Right lobe of liver (tissue), 6 donors: ENCODE measurements at regions not wholly inside any gene's neighbourhood (a gene's known extent, or its start where the extent isn't known, plus 50 kb on each side); places are given as distances from the start of the nearest gene placed in this dataset.

ENCODE experiments used
- ATAC-seq, 4 donors: fragments of 200-7000 bp; cut with Tn5 transposase; one replicate each; pipeline ENCODE4 v1.9.1; 2020; ENCODE audit warnings: mild to moderate bottlenecking in 4 of 4, moderate library complexity in 4 of 4
- DNase-seq, 3 donors: peaks; one replicate each; pipeline ENCODE4 v3.0.0-alpha.2; 2020
- H3K27ac ChIP-seq, 3 donors: fragments of 200-600 bp; one replicate each; pipeline ENCODE4 v1.8.0; 2022
- H3K27me3 ChIP-seq, 2 donors: fragments of 200-600 bp; one replicate each; pipeline ENCODE4 v1.8.0; 2022
- H3K36me3 ChIP-seq, 4 donors: fragments of 200-600 bp; sonication (generic) in 1 of 4; one replicate each; pipeline versions ENCODE4 v1.5.1 to v1.8.0; 2017 to 2022; ENCODE audit warnings: control low read depth in 1 of 4
- H3K4me1 ChIP-seq, 4 donors: fragments of 200-600 bp; sonication (generic) in 1 of 4; one replicate each; pipeline versions ENCODE4 v1.5.1 to v1.8.0; 2017 to 2022; ENCODE audit warnings: control low read depth in 1 of 4
- H3K4me3 ChIP-seq, 3 donors: fragments of 200-600 bp; one replicate each; pipeline ENCODE4 v1.8.0; 2022
- H3K9me3 ChIP-seq, 4 donors: fragments of 200-600 bp; sonication (generic) in 1 of 4; one replicate each; pipeline versions ENCODE4 v1.5.1 to v1.8.0; 2017 to 2022; ENCODE audit warnings: control low read depth in 1 of 4
- CTCF ChIP-seq, 4 donors: fragments of 200-600 bp in 3 of 4; fragments of 450-650 bp in 1 of 4; IDR thresholded peaks; one replicate each; pipeline versions ENCODE4 v1.5.1 to v1.8.0; 2016 to 2022; ENCODE audit warnings: antibody characterized with exemption in 4 of 4, mild to moderate bottlenecking in 2 of 4
- POLR2A ChIP-seq: fragments of 450-650 bp; IDR thresholded peaks from one replicate; pipeline ENCODE4 v1.6.1; 2017; ENCODE audit warnings: antibody characterized with exemption, mild to moderate bottlenecking
- WGBS: methylation state at CpG from one replicate; pipeline ENCODE4 v1.1.6; 2018; ENCODE audit warnings: low coverage, low lambda C conversion rate; ENCODE audit not compliant: insufficient coverage; ENCODE audit errors: missing lambda C conversion rate; 5-methylcytosine and 5-hydroxymethylcytosine counted together
- intact Hi-C, 2 donors: fragments of 100-400 bp; cut with DNase I; formaldehyde crosslinking; loops; one replicate each; pipeline versions ENCODE4 v1.11.2 to v1.14.1; 2022
- small RNA-seq, 2 experiments: library from RNA; depleted of rRNA; stranded (forward); fragments of <200 nt; gene quantifications; one replicate each; pipeline ENCODE3, GENCODE V24; 2016
- donor health status: DM: no; HTN: yes; CAD: no.
- donor health status: DM: no; HTN: no; CAD: no.
- donor health status: DM: no; HTN: no; CAD: no.
- donor health status: DM: no; HTN: yes; CAD: no.
- donor health status: DM: no; HTN: yes; CAD: no.

DNA sequence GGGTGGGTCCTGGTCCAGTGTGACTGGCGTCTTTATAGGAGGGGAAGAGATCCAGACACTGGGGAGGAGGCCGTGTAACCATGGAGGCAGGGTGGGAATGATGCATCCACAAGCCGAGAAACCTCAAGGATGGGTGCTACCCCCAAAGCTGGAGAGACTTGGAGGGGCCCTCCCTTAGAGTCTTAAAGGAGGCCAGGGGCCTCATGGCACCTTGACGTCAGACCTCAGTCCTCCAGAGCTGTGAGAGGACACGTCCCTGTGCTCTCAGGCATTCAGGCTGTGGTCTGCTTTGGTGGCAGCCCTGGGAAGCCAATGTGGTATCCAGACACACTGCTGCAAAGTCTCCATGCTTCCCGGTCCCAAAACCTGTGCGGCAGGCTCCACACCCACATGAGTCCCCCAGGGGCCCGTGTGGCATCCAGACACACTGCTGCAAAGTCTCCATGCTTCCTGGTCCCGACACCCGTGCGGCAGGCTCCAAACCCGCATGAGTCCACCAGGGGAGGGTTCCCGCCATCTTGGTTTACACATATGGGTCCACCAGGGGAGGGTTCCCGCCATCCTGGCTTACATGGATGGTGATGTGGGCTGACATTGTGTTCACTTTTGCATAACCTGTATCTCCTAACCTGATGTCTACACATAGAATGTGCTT lies 278.0 kb downstream of the SMOC2 start:
- Histone ChIP-seq H3K4me1 (no peaks in the 10 kb centered on the region), H3K9me3 (no peaks in the 10 kb centered on the region), H3K36me3 (no peaks in the 10 kb centered on the region), H3K27me3 (no peaks in the 10 kb centered on the region), H3K27ac (no peak overlapping the region), H3K4me3 (no peak overlapping the region)
- intact Hi-C loops: no loop called here
- DNase-seq (no peak), ATAC-seq (no peak)
- 63% methylated on average over 3 of the region's 14 CpGs for WGBS
- TF ChIP-seq POLR2A (no peak), CTCF (IDR thresholded peaks at IDR 0.05) (no peak)

Small RNAs in the stretch of these regions (small RNA-seq; reads per million reads assigned to genes)
- 0 reads per million in 2 experiments for gene AL513210.1
